Gastroesophageal sphincter (tissue), 3 donors: ENCODE measurements at regions not wholly inside any gene's neighbourhood (a gene's known extent, or its start where the extent isn't known, plus 50 kb on each side); places are given as distances from the start of the nearest gene placed in this dataset.

Experiments
- CTCF ChIP-seq, 4 experiments: fragments of 200-600 bp in 2 of 4; fragments of 450-650 bp in 2 of 4; sonication (generic) in 1 of 4; IDR thresholded peaks; one replicate each; pipeline ENCODE4 v1.5.1; 2017 to 2019; ENCODE audit warnings: antibody characterized with exemption in 4 of 4, mild to moderate bottlenecking in 2 of 4, moderate library complexity in 2 of 4
- EP300 ChIP-seq: sonication (generic); formaldehyde crosslinking; IDR thresholded peaks from one replicate; pipeline ENCODE4 v1.6.1; 2017; ENCODE audit warnings: antibody characterized with exemption, mild to moderate bottlenecking

- TF ChIP-seq CTCF (IDR thresholded peaks at IDR 0.05) (no peak), EP300 (no peak)
Observed at GRCh38 chr7:12467837-12468236, 64.2 kb upstream of the VWDE start.
